Ascending aorta (tissue), 2 donors: ENCODE measurements at regions not wholly inside any gene's neighbourhood (a gene's known extent, or its start where the extent isn't known, plus 50 kb on each side); places are given as distances from the start of the nearest gene placed in this dataset.

Source experiments
- DNase-seq, 2 donors: peaks; one replicate each; pipeline ENCODE4 v3.0.0-alpha.2; 2019; ENCODE audit warnings: low spot score in 2 of 2
- H3K27ac ChIP-seq, 2 donors: fragments of 200-600 bp; sonication (generic); one replicate each; pipeline ENCODE4 v1.5.1; 2016 to 2017; ENCODE audit warnings: mild to moderate bottlenecking in 1 of 2
- H3K27me3 ChIP-seq: fragments of 200-600 bp; sonication (generic); one replicate; pipeline ENCODE4 v1.5.1; 2017
- H3K36me3 ChIP-seq, 2 donors: fragments of 200-600 bp; sonication (generic); one replicate each; pipeline ENCODE4 v1.5.1; 2016
- H3K4me1 ChIP-seq, 2 donors: fragments of 200-600 bp; sonication (generic); one replicate each; pipeline ENCODE4 v1.5.1; 2016 to 2017; ENCODE audit warnings: mild to moderate bottlenecking in 1 of 2
- H3K4me3 ChIP-seq, 2 donors: fragments of 200-600 bp; sonication (generic); one replicate each; pipeline ENCODE4 v1.5.1; 2016 to 2017; ENCODE audit warnings: mild to moderate bottlenecking in 1 of 2
- H3K9me3 ChIP-seq, 2 donors: fragments of 200-600 bp; sonication (generic); one replicate each; pipeline ENCODE4 v1.5.1; 2016
- CTCF ChIP-seq, 3 experiments: fragments of 200-600 bp in 2 of 3; fragments of 450-650 bp in 1 of 3; sonication (generic) in 2 of 3; IDR thresholded peaks; one replicate each; pipeline ENCODE4 v1.5.1; 2016 to 2019; ENCODE audit warnings: antibody characterized with exemption in 3 of 3, mild to moderate bottlenecking in 1 of 3, moderate library complexity in 1 of 3
- intact Hi-C: fragments of 100-400 bp; cut with DNase I; formaldehyde crosslinking; loops from one replicate; pipeline ENCODE4 v1.15.1; 2023

DNA sequence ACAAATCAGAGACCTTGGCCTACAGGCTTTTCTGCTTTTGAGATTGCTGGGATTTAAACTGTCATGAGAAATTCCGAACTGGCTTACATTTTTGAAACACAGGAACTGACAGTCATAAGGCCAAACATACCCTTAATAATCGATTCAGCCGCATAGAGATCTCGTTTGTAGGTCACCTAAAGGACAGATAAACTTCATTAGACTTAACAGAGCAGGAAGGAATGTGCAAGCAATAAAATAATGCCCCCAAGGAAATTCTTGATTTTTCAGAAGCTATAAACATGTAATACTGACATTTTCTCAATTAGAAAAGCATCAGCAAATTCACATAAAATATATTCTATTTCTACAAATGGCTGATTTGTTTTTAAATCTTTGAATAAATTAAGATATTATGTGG, 120.0 kb downstream of the CRPPA start:
- intact Hi-C loops: no loop called here
- H3K9me3 ChIP-seq: no peaks in the 10 kb centered on the region
- DNase-seq: no peak
- no peak overlapping the region for H3K4me3 ChIP-seq
- H3K4me1 ChIP-seq: no peaks in the 10 kb centered on the region
- no peak overlapping the region for H3K27ac ChIP-seq
- no peak for TF ChIP-seq CTCF (IDR thresholded peaks at IDR 0.05)
- no peaks in the 10 kb centered on the region for H3K27me3 ChIP-seq
- H3K36me3 ChIP-seq: no peaks in the 10 kb centered on the region

- no peak overlapping the region for H3K4me3 ChIP-seq
- no peak for TF ChIP-seq CTCF (IDR thresholded peaks at IDR 0.05)
- no peaks in the 10 kb centered on the region for H3K9me3 ChIP-seq
Measured at GRCh38 chr7:16300361-16300895, 120.9 kb downstream of the CRPPA start.

GRCh38 chr7:16299853-16300252, 121.5 kb downstream of the CRPPA start:
- no peaks in the 10 kb centered on the region for H3K4me1 ChIP-seq
- intact Hi-C loops: no loop called here
- no peak overlapping the region for H3K4me3 ChIP-seq
- no peaks in the 10 kb centered on the region for H3K36me3 ChIP-seq
- DNase-seq: no peak
- H3K9me3 ChIP-seq: no peaks in the 10 kb centered on the region
- H3K27me3 ChIP-seq: no peaks in the 10 kb centered on the region
- no peak for TF ChIP-seq CTCF (IDR thresholded peaks at IDR 0.05)
- H3K27ac ChIP-seq: no peak overlapping the region

More at GRCh38 chr7:16300361-16300895, 120.9 kb downstream of the CRPPA start:
- no peak for DNase-seq
- Histone ChIP-seq H3K27me3 (no peaks in the 10 kb centered on the region), H3K36me3 (no peaks in the 10 kb centered on the region), H3K4me1 (no peaks in the 10 kb centered on the region), H3K27ac (no peak overlapping the region)
- intact Hi-C loops: no loop called here

- Histone ChIP-seq H3K27me3 (no peaks in the 10 kb centered on the region), H3K4me1 (no peaks in the 10 kb centered on the region), H3K9me3 (no peaks in the 10 kb centered on the region), H3K4me3 (no peak overlapping the region), H3K36me3 (no peaks in the 10 kb centered on the region), H3K27ac (no peak overlapping the region)
- TF ChIP-seq CTCF (IDR thresholded peaks at IDR 0.05): no peak
- intact Hi-C loops: no loop called here
- DNase-seq: no peak
Measured at GRCh38 chr7:16298221-16298620, 123.1 kb downstream of the CRPPA start.

- H3K4me1 ChIP-seq: no peaks in the 10 kb centered on the region
- H3K9me3 ChIP-seq: peaks cover 0 to 6% of the 10 kb centered on the region in 2 donors
- intact Hi-C loops: no loop called here
- no peak for DNase-seq
- no peak for TF ChIP-seq CTCF (IDR thresholded peaks at IDR 0.05)
- no peak overlapping the region for H3K27ac ChIP-seq
- no peaks in the 10 kb centered on the region for H3K27me3 ChIP-seq
- H3K4me3 ChIP-seq: no peak overlapping the region
- no peaks in the 10 kb centered on the region for H3K36me3 ChIP-seq
Measured at GRCh38 chr7:16295558-16295957, 125.8 kb downstream of the CRPPA start.
